HG03095 (cell line): ENCODE measurements at regions not wholly inside any gene's neighbourhood (a gene's known extent, or its start where the extent isn't known, plus 50 kb on each side); places are given as distances from the start of the nearest gene placed in this dataset.
"Not testable (repeated sequence)": the region's sequence is repeated elsewhere in the genome, so short reads cannot be mapped to it uniquely, and the experiment has no call there.

ENCODE experiments used
- ATAC-seq: cut with Tn5 transposase; IDR thresholded peaks from one replicate; pipeline ENCODE4 v1.9.1; 2021; ENCODE audit warnings: moderate library complexity; ENCODE audit not compliant: unreplicated experiment

DNA sequence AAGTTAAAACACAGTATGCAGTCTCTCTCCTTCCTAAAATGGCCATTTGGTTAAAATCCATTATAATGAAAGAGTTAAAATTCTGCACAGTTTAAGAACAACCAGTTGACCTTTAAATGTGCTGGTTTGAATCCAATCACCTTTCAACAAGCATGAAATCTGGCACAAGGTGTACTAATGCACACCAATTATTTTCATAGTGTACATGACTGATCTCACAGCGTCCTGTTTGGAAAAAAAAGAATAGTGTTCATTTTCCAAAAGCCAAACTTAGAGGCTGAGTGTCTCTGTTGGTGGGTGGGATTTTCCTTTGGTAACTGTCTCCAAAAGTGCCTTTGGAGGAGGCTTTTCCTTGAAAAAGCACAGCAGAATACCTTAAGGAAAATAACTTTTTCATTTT is 180.6 kb downstream of the DEPDC1B start:
- ATAC-seq, result no peak

DNA sequence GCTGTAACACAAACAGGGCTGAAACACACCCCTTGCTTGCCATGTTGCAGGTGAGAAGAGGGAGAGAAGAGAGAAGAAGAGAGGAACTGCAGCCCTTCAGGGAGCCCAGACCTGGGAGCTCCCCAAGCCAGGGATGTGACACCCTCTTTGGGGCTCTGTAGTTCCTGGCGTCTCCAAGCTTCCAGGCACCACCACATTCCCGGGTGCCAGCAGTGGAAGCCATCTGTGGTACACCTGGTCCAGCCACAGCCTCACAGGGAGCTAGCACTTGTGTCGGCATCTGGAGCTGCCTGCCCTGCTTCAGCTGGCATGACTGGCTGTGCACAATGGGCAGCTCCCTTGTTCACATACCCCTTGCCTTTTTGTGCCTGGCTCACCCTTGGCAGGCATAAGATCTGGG is 182.1 kb downstream of the DEPDC1B start:
- ATAC-seq, result no peak

DNA sequence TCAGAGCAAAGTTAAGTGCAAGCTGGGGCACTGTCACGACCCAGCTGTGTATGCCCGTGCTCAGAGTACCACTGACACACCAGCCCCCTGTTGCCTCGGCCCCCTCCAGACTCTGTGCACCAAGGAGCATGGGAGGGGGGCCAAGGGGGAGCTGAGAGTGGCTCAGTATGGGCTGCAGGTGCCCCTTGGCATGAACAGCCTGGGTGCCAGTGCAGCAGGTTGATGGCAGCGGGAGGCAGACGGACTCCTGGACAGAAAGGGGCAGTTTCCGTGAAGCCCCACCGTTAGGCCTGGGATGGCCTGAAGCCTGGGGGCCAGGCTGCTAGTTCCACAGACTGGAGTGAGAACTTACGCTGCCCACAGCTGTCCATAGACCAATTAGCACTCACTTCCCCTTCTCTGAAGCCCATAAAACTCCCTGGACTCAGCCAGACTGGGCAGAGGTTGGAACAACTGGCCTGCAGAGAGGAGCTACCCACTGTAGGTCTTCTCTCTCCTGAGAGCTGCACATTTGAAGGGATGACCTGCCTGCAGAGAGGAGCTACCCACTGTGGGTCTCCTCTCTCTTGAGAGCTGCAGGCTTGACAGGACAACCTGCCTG is 182.8 kb downstream of the DEPDC1B start:
- no peak for ATAC-seq

DNA sequence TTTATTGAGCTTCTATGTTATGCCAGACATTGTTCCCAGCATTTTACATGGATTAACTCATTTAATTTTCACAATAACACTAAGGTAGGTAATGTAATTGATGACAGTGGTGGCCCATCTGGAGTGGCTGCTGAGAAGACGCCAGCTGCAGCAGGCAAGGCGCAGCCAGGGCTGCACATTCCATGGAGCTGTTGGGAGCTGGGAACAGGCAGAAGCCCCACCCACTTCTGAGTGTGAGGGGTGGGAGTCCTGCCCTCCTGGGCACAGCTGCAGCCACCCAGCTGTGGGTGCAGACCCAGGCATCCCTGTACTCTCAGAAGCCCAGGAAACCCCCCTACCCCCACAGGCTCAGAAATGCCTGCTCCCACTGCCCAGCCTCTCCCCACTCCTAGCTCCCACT is 183.3 kb downstream of the DEPDC1B start:
- ATAC-seq, result no peak

DNA sequence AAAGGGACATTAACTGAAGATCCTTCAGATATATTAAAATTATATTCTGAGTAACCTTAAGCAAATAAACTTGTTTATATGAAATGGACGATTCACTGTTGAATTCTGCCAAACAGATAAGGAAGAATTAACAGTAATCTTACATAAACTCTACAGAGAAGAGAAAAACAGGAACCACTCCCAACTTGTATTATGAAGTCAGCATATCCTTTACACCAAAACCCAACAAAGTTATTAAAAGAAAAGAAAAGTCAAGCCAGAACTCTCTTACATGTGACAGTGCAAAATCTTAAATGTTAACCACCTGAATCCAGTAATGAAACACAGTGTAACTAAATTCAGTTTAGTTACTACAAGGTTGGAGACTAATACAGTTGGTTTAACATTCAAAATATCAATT is 185.8 kb downstream of the DEPDC1B start:
- no peak for ATAC-seq

- ATAC-seq, result no peak
Measured at GRCh38 chr5:60512117-60512516, 187.8 kb downstream of the DEPDC1B start.

- no peak for ATAC-seq
Measured at GRCh38 chr5:60510663-60511062, 189.3 kb downstream of the DEPDC1B start.

GRCh38 chr5:60510049-60510448 is 189.9 kb downstream of the DEPDC1B start:
- no peak for ATAC-seq

DNA sequence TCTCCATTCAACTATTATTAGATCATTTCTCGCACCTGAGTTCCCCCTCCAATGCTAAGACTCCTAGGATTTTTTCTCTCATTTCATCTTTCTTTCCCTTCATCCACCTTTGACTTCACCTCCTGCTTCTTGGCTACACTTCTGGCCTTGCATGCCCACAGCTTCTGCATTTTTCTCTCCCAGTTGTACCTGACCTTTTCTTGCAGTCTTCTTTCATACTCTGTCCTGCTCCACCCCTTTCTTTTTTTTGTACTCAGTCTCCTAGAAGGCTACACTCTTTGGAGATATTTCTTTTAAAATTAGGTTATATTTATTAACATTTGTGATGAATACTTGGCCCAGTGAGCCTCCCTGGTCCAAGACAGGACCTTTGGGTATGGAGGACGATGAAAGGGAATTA is 190.4 kb downstream of the DEPDC1B start:
- no peak for ATAC-seq

- ATAC-seq, result no peak
Measured at GRCh38 chr5:60507687-60508086, 192.3 kb downstream of the DEPDC1B start.

DNA sequence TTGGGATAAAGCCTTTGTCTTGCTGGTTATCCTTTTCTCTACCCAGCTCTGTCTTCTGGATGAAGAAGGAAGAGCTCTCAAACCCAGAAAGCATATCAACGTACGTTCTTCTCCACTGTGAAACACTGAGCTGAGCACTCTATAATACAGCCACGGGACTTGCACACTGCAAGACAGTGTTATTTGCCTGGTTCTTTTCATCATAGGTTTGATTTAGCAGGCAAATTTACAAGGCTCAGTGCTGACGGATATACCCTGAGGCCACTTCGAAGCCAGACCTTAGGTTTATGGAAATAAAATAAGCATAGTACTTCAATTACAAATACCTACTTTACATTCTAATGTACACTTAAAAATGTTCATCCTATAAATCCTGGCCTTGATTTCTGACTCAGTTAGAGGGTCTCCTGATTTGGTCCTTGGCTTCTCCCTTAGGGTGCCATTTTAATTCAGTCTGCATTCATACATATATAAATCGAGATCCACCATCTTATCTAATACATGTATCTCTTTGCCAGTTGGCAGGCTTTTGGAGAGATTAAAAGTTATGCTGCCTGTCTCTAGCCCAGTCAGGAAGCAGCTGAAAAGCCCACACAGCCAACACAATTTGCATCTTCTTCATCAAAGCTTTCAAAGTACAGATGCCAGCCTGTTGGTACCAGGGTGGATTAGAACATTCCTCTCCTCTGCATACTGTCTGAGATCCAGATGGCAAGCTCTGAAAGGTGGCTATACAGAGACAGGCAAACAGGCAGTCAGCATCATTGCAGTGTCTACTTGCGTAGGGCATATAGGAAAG is 194.4 kb downstream of the DEPDC1B start:
- no peak for ATAC-seq

DNA sequence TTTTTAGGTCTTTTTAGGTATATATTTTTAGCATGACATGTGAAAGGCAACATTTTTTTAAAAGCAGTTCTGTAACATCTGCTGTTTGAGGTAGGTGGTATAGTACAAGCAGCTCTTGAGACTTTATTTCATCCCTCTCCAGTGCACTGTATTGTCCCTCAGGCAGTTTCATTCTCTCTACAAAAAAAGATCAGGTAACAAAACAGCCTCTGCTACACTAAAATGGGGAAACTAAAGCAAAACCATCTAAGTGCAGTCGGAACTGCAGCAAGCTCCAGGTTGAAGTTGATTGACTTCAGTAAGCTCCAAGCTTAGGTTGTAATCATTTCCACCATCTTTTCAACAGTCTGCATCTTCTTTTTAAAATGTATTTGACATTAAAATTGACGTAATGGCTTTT is 195.6 kb downstream of the DEPDC1B start:
- peak; percentile 91 for ATAC-seq

- peak; percentile 85 for ATAC-seq
Measured at GRCh38 chr5:60503771-60504170, 196.2 kb downstream of the DEPDC1B start.

DNA sequence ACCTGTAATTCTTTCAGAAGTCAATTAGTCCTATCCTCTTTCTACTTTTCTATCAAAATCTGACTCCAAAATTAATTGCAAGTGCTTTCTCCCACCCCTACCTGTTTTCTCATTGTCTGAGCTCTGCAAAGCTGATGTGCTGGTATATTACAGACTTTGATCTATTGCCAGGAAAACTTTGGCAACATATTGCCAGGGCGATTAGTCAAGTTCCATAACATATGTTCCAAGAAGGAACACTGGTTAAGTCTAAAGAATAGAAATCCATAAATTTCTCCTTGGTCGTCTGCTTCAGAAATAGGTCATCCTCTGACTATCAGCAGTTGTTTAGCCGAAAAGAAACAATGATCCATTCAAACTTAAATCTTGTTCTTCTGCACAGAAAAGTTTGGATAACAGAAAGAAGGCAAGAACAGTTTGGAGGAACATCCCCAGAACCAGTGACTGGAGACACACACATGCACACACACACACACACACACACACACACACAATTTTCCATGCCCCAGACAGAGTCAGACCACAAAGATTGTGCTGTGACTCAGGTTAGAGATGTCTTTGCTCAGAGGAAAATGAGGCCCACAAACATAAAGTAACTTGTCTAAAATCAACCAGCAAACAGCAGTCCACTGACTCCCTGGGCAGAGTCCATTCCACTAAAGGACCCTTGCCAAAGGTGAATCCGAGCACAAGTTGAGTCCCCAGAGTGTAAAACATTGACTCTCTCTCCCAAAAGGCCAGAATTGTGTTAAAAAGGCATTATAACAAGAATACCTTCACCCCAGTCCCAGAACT is 202.1 kb downstream of the DEPDC1B start:
- no peak for ATAC-seq

DNA sequence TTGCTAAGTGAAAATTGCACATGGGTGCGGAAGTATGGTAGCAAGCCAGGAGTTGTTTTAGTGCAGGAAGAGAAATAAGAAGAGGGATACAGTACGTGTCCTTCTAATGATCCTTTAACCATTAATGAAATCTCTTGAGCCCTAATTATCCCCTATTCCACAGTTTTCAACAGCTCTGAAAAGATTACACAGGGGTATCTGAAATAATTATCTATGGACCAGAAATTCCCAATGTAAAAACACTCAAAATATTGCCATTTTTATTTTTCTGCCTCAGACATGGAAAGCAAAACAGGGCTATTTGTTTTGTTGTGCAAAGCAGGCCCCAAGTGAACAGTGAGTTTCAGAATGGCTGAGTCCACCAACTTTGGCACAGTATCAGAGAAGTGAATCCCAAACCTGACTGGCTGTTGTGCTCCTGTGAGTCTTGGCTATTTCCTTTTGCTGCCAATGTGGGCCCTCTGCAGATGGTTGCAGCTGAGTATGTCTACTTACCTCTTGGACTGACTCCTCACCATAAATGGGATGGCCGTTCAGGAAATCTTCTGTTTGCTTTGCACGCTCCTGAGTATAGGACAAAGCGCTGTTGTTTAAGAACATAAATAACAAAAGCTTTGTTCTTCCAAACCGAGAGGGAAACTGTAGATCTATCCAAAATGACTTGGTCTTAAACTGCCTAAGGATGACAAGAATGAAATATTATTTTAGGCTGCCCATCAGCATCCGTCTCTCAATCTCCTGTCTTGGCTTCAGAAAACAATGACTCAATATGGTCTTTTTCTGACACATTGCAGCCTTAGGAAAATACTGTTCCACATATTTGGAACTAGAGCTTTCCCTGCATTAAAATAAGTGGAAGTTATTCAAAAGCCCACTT is 204.1 kb downstream of the DEPDC1B start:
- ATAC-seq, result no peak

DNA sequence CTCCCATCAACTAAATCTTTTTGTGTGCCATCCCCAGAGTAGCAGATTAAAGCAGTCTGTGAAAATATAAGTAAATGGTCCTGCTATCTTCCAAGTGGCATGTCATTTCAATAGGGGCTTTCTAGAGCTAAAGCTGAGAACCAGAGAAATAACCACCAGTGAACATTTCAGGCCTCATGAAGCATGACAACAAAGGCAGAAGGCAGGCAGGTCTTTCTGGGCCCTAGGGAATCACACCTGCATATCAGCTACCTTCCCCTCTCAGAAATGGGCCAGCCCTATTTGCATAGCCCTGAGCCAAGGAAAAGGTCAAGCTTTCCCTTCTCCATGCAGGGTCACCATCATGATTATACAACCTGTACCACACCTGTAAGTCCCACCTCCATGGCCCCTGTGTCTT is 205.3 kb downstream of the DEPDC1B start:
- ATAC-seq, result peak; percentile 67

DNA sequence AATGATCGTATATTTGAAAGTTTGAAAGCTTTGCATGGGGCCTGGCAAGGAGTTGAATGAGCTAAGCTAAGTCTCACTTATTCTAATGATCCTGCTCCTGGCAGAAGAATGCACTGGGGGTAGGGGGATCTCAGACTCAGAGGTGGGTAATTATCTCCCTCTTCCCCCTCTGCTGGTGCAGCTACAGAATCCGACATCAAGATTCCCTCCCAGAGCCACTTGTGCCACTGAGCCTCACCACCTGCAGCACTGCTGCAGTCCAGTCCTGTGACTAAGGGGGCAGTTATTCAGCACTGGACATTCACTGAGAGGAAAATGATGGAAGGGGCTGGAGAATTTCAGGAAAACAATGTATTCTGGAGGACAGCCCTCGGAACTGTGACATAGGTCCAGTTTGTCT is 205.8 kb downstream of the DEPDC1B start:
- no peak for ATAC-seq

- ATAC-seq, result no peak
Measured at GRCh38 chr5:60493372-60493771, 206.6 kb downstream of the DEPDC1B start.

GRCh38 chr5:60492958-60493357 is 207.0 kb downstream of the DEPDC1B start:
- no peak for ATAC-seq

GRCh38 chr5:60492358-60492757 is 207.6 kb downstream of the DEPDC1B start:
- ATAC-seq, result not testable (repeated sequence)

DNA sequence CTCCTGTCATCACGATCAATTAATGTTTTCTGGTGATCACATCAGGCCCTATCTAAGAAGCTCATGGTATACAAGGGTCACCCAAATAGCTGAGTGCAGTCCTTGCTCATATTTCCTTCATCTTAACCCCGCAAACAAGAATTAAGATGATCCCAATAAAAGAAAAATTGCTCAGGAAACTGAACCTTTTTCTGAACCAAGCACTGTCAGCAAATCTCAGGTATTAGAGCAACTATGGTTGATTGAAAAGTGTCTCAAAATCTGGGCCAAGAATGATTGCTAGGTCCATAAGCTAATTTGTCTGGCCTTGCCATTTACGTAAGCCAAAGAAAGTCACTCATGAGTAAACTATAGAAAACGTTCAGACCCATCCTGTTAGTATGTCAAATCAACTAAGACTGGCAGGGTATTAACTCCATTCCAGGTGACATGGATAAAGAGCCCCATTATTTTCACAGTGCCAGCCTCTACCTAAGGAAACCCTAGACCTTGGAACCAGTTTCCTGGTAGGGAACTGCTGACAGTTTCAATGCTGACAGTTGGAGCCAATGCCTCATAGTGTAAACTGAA is 209.3 kb downstream of the DEPDC1B start:
- ATAC-seq, result no peak
